ENCODE measurements at regions not wholly inside any gene's neighbourhood (a gene's known extent, or its start where the extent isn't known, plus 50 kb on each side); places are given as distances from the start of the nearest gene placed in this dataset.

GRCh38 chr16:34054137-34054536, 594.7 kb downstream of the TP53TG3F start:
- TF ChIP-seq, protein P1, sequence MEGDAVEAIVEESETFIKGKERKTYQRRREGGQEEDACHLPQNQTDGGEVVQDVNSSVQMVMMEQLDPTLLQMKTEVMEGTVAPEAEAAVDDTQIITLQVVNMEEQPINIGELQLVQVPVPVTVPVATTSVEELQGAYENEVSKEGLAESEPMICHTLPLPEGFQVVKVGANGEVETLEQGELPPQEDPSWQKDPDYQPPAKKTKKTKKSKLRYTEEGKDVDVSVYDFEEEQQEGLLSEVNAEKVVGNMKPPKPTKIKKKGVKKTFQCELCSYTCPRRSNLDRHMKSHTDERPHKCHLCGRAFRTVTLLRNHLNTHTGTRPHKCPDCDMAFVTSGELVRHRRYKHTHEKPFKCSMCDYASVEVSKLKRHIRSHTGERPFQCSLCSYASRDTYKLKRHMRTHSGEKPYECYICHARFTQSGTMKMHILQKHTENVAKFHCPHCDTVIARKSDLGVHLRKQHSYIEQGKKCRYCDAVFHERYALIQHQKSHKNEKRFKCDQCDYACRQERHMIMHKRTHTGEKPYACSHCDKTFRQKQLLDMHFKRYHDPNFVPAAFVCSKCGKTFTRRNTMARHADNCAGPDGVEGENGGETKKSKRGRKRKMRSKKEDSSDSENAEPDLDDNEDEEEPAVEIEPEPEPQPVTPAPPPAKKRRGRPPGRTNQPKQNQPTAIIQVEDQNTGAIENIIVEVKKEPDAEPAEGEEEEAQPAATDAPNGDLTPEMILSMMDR (IDR thresholded peaks at IDR 0.05): no peak
- TF ChIP-seq POLR2AphosphoS5 (IDR thresholded peaks at IDR 0.05; ENCODE audit: low read depth, low read length) (no peak), SIN3A (IDR thresholded peaks at IDR 0.05; ENCODE audit: borderline replicate concordance, insufficient read depth, low read depth, low read length) (no peak)
- TF ChIP-seq, protein P2, sequence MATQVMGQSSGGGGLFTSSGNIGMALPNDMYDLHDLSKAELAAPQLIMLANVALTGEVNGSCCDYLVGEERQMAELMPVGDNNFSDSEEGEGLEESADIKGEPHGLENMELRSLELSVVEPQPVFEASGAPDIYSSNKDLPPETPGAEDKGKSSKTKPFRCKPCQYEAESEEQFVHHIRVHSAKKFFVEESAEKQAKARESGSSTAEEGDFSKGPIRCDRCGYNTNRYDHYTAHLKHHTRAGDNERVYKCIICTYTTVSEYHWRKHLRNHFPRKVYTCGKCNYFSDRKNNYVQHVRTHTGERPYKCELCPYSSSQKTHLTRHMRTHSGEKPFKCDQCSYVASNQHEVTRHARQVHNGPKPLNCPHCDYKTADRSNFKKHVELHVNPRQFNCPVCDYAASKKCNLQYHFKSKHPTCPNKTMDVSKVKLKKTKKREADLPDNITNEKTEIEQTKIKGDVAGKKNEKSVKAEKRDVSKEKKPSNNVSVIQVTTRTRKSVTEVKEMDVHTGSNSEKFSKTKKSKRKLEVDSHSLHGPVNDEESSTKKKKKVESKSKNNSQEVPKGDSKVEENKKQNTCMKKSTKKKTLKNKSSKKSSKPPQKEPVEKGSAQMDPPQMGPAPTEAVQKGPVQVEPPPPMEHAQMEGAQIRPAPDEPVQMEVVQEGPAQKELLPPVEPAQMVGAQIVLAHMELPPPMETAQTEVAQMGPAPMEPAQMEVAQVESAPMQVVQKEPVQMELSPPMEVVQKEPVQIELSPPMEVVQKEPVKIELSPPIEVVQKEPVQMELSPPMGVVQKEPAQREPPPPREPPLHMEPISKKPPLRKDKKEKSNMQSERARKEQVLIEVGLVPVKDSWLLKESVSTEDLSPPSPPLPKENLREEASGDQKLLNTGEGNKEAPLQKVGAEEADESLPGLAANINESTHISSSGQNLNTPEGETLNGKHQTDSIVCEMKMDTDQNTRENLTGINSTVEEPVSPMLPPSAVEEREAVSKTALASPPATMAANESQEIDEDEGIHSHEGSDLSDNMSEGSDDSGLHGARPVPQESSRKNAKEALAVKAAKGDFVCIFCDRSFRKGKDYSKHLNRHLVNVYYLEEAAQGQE (IDR thresholded peaks at IDR 0.05; ENCODE audit: insufficient read depth in 1 of 2, low read depth in 2 of 2, low read length in 1 of 2): no peak
